GM12878 (cell line): ENCODE measurements at regions not wholly inside any gene's neighbourhood (a gene's known extent, or its start where the extent isn't known, plus 50 kb on each side); places are given as distances from the start of the nearest gene placed in this dataset.

Experiments
- ATAC-seq: fragments of 200-7000 bp; cut with Tn5 transposase; 3 replicates; pipeline ENCODE4 v1.9.1; 2020; ENCODE audit warnings: mild to moderate bottlenecking, moderate library complexity
- BruUV-seq: library from RNA; stranded (reverse); fragments of 400-500 nt; replicated peaks from 2 replicates; lab custom pipeline; 2021; lab: Mats Ljungman, UMichigan
- CTCF ChIA-PET: fragments of 300-600 bp; sonication (Branson Sonifier 250); formaldehyde crosslinking; extraction: SDS; loops from one replicate; lab custom pipeline; 2021; ENCODE audit warnings: inconsistent platforms; lab: Yijun Ruan, JAX
- POLR2A ChIA-PET: fragments of 350-600 bp; formaldehyde crosslinking; extraction: SDS; loops from one replicate; lab custom pipeline; 2021; ENCODE audit warnings: inconsistent platforms; lab: Charles Lee
- RAD21 ChIA-PET: fragments of 300-600 bp; sonication (Branson Sonifier 250); formaldehyde crosslinking; loops from one replicate; lab custom pipeline; 2023; ENCODE audit warnings: antibody characterized with exemption; ENCODE audit not compliant: unreplicated experiment; lab: Charles Lee
- SMC1A ChIA-PET: fragments of 300-600 bp; sonication (Branson Sonifier 250); formaldehyde crosslinking; loops from one replicate; lab custom pipeline; 2023; ENCODE audit not compliant: unreplicated experiment, uncharacterized antibody; lab: Charles Lee
- DNase-seq: peaks from one replicate; pipeline ENCODE4 v3.0.0-alpha.2; 2011; ENCODE audit warnings: low read depth, low spot score
- FAIRE-seq: peaks from 3 replicates; lab custom pipeline; 2011; peaks lifted over from hg19 to GRCh38; lab: Jason Lieb, UNC
- H2AFZ ChIP-seq: 2 replicates; pipeline ENCODE4 v1.6.0; 2011; ENCODE audit warnings: low read depth, low read length, control low read depth; ENCODE audit not compliant: control insufficient read depth
- H3K27ac ChIP-seq: 2 replicates; pipeline ENCODE4 v1.5.1; 2011; ENCODE audit warnings: control low read depth; ENCODE audit not compliant: control insufficient read depth, insufficient read depth
- H3K27me3 ChIP-seq, 2 experiments: replicated peaks in 1 of 2; 2 replicates each; pipeline versions ENCODE4 v1.6.0 to v1.6.1; 2011; ENCODE audit warnings: low read length in 1 of 2; ENCODE audit not compliant: control insufficient read depth in 2 of 2, insufficient read depth in 2 of 2
- H3K36me3 ChIP-seq, 2 experiments: 2 replicates each; pipeline ENCODE4 v1.5.1; 2011; ENCODE audit warnings: low read length in 1 of 2; ENCODE audit not compliant: control insufficient read depth in 2 of 2, insufficient read depth in 2 of 2
- H3K4me1 ChIP-seq: 2 replicates; pipeline ENCODE4 v1.6.1; 2011; ENCODE audit warnings: mild to moderate bottlenecking, low read length, moderate library complexity, mixed read lengths; ENCODE audit not compliant: control insufficient read depth, insufficient read depth
- H3K4me2 ChIP-seq: 2 replicates; pipeline ENCODE4 v1.6.0; 2011; ENCODE audit warnings: control low read depth; ENCODE audit not compliant: control insufficient read depth, insufficient read depth
- H3K4me3 ChIP-seq: fragments of 200-600 bp; sonication (generic); 2 replicates; pipeline ENCODE4 v1.5.1; 2016
- H3K79me2 ChIP-seq: 2 replicates; pipeline ENCODE4 v1.6.0; 2011; ENCODE audit warnings: low read length; ENCODE audit not compliant: control insufficient read depth, insufficient read depth
- H3K9ac ChIP-seq: 2 replicates; pipeline ENCODE4 v1.8.0; 2011; ENCODE audit warnings: low read length, control low read depth, mixed read lengths; ENCODE audit not compliant: control insufficient read depth, insufficient read depth
- H3K9me3 ChIP-seq: replicated peaks from 3 replicates; pipeline ENCODE4 v1.5.1; 2011; ENCODE audit warnings: mild to moderate bottlenecking, low read length; ENCODE audit not compliant: control insufficient read depth, insufficient read depth
- H4K20me1 ChIP-seq: 2 replicates; pipeline ENCODE4 v1.6.0; 2011; ENCODE audit not compliant: control insufficient read depth, insufficient read depth
- BCL11A ChIP-seq: IDR thresholded peaks from 2 replicates; pipeline ENCODE4 v1.6.1; 2011; ENCODE audit warnings: low read depth, low read length
- E2F8 ChIP-seq: fragments of 450-650 bp; IDR thresholded peaks from 2 replicates; pipeline ENCODE4 v1.6.1; 2018; ENCODE audit warnings: mild to moderate bottlenecking, low read depth, moderate library complexity; ENCODE audit not compliant: partially characterized antibody
- MXI1 ChIP-seq: fragments of 150-350 bp; IDR thresholded peaks from 2 replicates; pipeline ENCODE4 v1.6.1; 2011; ENCODE audit warnings: low read depth, mild to moderate bottlenecking, inconsistent platforms, low read length, improper control_type of control experiment
- MYB ChIP-seq: fragments of 150-350 bp; IDR thresholded peaks from 2 replicates; pipeline ENCODE4 v1.6.1; 2014; ENCODE audit warnings: mild to moderate bottlenecking, low read depth, low read length, borderline replicate concordance
- POLR2A ChIP-seq: IDR thresholded peaks from 2 replicates; pipeline ENCODE4 v1.6.1; 2011; ENCODE audit warnings: low read depth, mild to moderate bottlenecking, low read length
- POLR2AphosphoS2 ChIP-seq: IDR thresholded peaks from 2 replicates; pipeline ENCODE4 v1.6.1; 2011; ENCODE audit warnings: low read depth, mild to moderate bottlenecking, low read length, improper control_type of control experiment, moderate library complexity
- RAD51 ChIP-seq: fragments of 450-650 bp; IDR thresholded peaks from 2 replicates; pipeline ENCODE4 v1.6.1; 2016; ENCODE audit warnings: moderate library complexity, mild to moderate bottlenecking, inconsistent platforms
- SIN3A ChIP-seq: IDR thresholded peaks from 2 replicates; pipeline ENCODE4 v1.6.1; 2012; ENCODE audit warnings: low read depth, low read length, improper control_type of control experiment
- SKIL ChIP-seq: fragments of 450-650 bp; IDR thresholded peaks from 2 replicates; pipeline ENCODE4 v1.6.1; 2017; ENCODE audit warnings: mild to moderate bottlenecking, low read depth, inconsistent platforms; ENCODE audit not compliant: poor library complexity, severe bottlenecking
- WGBS: methylation state at CpG from one replicate; pipeline ENCODE4 v1.1.6; 2016; ENCODE audit warnings: low lambda C conversion rate; ENCODE audit not compliant: insufficient replicate concordance, insufficient coverage; ENCODE audit errors: missing lambda C conversion rate; 5-methylcytosine and 5-hydroxymethylcytosine counted together
- in situ Hi-C: fragments of 300-500 bp; cut with MboI; formaldehyde crosslinking; loops from 9 replicates; pipeline ENCODE4 v1.14.3; 2018; ENCODE audit warnings: mixed read lengths
- intact Hi-C: fragments of 100-400 bp; cut with micrococcal nuclease; formaldehyde crosslinking; loops from one replicate; pipeline ENCODE4 v1.14.2; 2022; ENCODE audit not compliant: unreplicated experiment
- TF ChIP-seq, protein P1 (sequence below): IDR thresholded peaks from 2 replicates; pipeline ENCODE4 v1.6.1; 2012; ENCODE audit warnings: low read depth, low read length, improper control_type of control experiment
- TF ChIP-seq, protein P2 (sequence below): fragments of 450-650 bp; IDR thresholded peaks from 2 replicates; pipeline ENCODE4 v1.6.1; 2017; ENCODE audit warnings: low read depth, mild to moderate bottlenecking, moderate library complexity
- TF ChIP-seq, protein P3 (sequence below): IDR thresholded peaks from 2 replicates; pipeline ENCODE4 v1.6.1; 2011; ENCODE audit warnings: borderline replicate concordance, low read depth, mild to moderate bottlenecking, moderate library complexity, low read length; ENCODE audit not compliant: insufficient read depth, poor library complexity, severe bottlenecking

DNA sequence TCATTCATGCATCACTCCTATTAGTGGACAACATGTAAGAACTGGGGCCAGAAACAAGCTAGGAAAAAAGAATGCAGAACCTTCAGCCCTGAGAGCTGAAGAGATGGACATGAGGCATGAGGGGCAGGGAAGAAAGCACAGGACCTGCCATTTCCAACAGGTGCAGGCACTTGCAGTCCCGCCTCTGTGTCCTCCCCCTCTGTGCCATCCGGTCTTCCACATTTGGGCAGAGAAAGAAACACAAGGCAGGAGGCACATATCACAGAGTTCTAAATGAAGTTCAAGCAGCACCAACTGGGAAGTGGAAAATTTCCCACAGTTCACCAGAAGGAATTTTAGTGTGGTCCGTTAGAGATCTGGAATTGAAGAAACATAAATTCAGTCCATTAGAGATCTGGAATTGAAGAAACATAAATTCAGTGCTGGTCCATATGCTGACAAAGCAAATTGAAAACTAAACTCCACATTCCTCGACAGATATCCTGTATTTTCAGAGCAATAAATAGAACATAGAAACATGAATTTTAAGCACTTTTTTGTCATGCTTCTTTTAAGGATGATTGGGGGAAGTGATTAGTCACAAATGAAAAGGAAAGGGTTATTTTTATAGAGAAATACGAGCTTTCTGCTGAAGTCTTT, 57.2 kb upstream of the DAPP1 start (continued):
- TF ChIP-seq E2F8, result no peak
- TF ChIP-seq MXI1, result no peak

GRCh38 chr4:99755223-99755944, 61.2 kb upstream of the DAPP1 start:
- Histone ChIP-seq H3K9ac (no peak overlapping the region), H3K36me3 (no peaks in the 10 kb centered on the region), H4K20me1 (no peaks in the 10 kb centered on the region), H3K27me3 (no peaks in the 10 kb centered on the region), H3K4me1 (no peaks in the 10 kb centered on the region), H3K4me3 (no peak overlapping the region), H3K9me3 (no peaks in the 10 kb centered on the region), H3K27ac (no peak overlapping the region), H2AFZ (no peak overlapping the region), H3K4me2 (no peak overlapping the region), H3K79me2 (no peaks in the 10 kb centered on the region)
- FAIRE-seq (no peak), DNase-seq (no peak), ATAC-seq (no peak)
- ChIA-PET RAD21 (no interaction called here), SMC1A (interaction anchor here (0.8 kb wide), 1 partner anchor 10 kb away, joined by 3 read pairs; no protein-coding TSS in a partner anchor), POLR2A (no interaction called here), CTCF (interaction anchor here (1.1 kb wide), 1 partner anchor 9 kb away, joined by 3 read pairs; no protein-coding TSS in a partner anchor)
- WGBS, result 14% methylated on average over 2 of the region's 2 CpGs
- in situ Hi-C loops, result no loop called here
- no TSS peak for BruUV-seq
- intact Hi-C loops, result no loop called here
- TF ChIP-seq SKIL, result no peak
- TF ChIP-seq, protein P1, sequence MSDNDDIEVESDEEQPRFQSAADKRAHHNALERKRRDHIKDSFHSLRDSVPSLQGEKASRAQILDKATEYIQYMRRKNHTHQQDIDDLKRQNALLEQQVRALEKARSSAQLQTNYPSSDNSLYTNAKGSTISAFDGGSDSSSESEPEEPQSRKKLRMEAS, result no peak
- TF ChIP-seq RAD51, result no peak
- TF ChIP-seq MYB, result no peak
- TF ChIP-seq SIN3A, result no peak
- no peak for TF ChIP-seq POLR2AphosphoS2
- TF ChIP-seq, protein P2, sequence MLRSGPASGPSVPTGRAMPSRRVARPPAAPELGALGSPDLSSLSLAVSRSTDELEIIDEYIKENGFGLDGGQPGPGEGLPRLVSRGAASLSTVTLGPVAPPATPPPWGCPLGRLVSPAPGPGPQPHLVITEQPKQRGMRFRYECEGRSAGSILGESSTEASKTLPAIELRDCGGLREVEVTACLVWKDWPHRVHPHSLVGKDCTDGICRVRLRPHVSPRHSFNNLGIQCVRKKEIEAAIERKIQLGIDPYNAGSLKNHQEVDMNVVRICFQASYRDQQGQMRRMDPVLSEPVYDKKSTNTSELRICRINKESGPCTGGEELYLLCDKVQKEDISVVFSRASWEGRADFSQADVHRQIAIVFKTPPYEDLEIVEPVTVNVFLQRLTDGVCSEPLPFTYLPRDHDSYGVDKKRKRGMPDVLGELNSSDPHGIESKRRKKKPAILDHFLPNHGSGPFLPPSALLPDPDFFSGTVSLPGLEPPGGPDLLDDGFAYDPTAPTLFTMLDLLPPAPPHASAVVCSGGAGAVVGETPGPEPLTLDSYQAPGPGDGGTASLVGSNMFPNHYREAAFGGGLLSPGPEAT, result no peak
- TF ChIP-seq, protein P3, sequence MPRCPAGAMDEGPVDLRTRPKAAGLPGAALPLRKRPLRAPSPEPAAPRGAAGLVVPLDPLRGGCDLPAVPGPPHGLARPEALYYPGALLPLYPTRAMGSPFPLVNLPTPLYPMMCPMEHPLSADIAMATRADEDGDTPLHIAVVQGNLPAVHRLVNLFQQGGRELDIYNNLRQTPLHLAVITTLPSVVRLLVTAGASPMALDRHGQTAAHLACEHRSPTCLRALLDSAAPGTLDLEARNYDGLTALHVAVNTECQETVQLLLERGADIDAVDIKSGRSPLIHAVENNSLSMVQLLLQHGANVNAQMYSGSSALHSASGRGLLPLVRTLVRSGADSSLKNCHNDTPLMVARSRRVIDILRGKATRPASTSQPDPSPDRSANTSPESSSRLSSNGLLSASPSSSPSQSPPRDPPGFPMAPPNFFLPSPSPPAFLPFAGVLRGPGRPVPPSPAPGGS, result no peak
- no peak for TF ChIP-seq BCL11A
- no peak for TF ChIP-seq POLR2A
